Superior temporal gyrus (tissue), 1 donor: ENCODE measurements at regions not wholly inside any gene's neighbourhood (a gene's known extent, or its start where the extent isn't known, plus 50 kb on each side); places are given as distances from the start of the nearest gene placed in this dataset.

Source experiments
- DNase-seq: peaks from one replicate; pipeline ENCODE4 v3.0.0-alpha.2; 2016; ENCODE audit errors: extremely low spot score

- no peak for DNase-seq
These were observed 132.7 kb upstream of the NDUFV2 start for GRCh38 chr18:8969639-8970390.

GRCh38 chr18:8970843-8971242, 131.7 kb upstream of the NDUFV2 start:
- DNase-seq: no peak

GRCh38 chr18:8972116-8972515, 130.4 kb upstream of the NDUFV2 start:
- no peak for DNase-seq

GRCh38 chr18:8974279-8974678, 128.2 kb upstream of the NDUFV2 start:
- DNase-seq: no peak

GRCh38 chr18:8974696-8975095, 127.8 kb upstream of the NDUFV2 start:
- no peak for DNase-seq

GRCh38 chr18:8975624-8976023, 126.9 kb upstream of the NDUFV2 start:
- DNase-seq: no peak

- no peak for DNase-seq
These were observed 125.9 kb upstream of the NDUFV2 start for GRCh38 chr18:8976606-8977005.

- DNase-seq: no peak
These were observed 125.3 kb upstream of the NDUFV2 start for GRCh38 chr18:8977166-8977565.

- DNase-seq: no peak
These were observed 124.8 kb upstream of the NDUFV2 start for GRCh38 chr18:8977701-8978100.

GRCh38 chr18:8978394-8978793, 124.1 kb upstream of the NDUFV2 start:
- no peak for DNase-seq

GRCh38 chr18:8979258-8979988, 123.1 kb upstream of the NDUFV2 start:
- DNase-seq: no peak

GRCh38 chr18:8980496-8980895, 122.0 kb upstream of the NDUFV2 start:
- no peak for DNase-seq

GRCh38 chr18:8980918-8981317, 121.6 kb upstream of the NDUFV2 start:
- no peak for DNase-seq

GRCh38 chr18:8982416-8983183, 119.9 kb upstream of the NDUFV2 start:
- peak; percentile 59 for DNase-seq

GRCh38 chr18:8983195-8983594, 119.3 kb upstream of the NDUFV2 start:
- no peak for DNase-seq

- no peak for DNase-seq
These were observed 118.3 kb upstream of the NDUFV2 start for GRCh38 chr18:8984131-8984721.

- peak; percentile 38 for DNase-seq
These were observed 115.3 kb upstream of the NDUFV2 start for GRCh38 chr18:8987241-8987640.

GRCh38 chr18:8988260-8988871, 114.1 kb upstream of the NDUFV2 start:
- peak; percentile 81 for DNase-seq

- no peak for DNase-seq
These were observed 113.5 kb upstream of the NDUFV2 start for GRCh38 chr18:8989017-8989416.

GRCh38 chr18:8989855-8990254, 112.6 kb upstream of the NDUFV2 start:
- no peak for DNase-seq

- DNase-seq: no peak
These were observed 112.0 kb upstream of the NDUFV2 start for GRCh38 chr18:8990276-8991031.
